Islet precursor cell (in vitro differentiated cells): ENCODE measurements at regions not wholly inside any gene's neighbourhood (a gene's known extent, or its start where the extent isn't known, plus 50 kb on each side); places are given as distances from the start of the nearest gene placed in this dataset.

Experiments used
- DNase-seq: peaks from one replicate; pipeline ENCODE4 v3.0.0-alpha.2; 2018

DNA sequence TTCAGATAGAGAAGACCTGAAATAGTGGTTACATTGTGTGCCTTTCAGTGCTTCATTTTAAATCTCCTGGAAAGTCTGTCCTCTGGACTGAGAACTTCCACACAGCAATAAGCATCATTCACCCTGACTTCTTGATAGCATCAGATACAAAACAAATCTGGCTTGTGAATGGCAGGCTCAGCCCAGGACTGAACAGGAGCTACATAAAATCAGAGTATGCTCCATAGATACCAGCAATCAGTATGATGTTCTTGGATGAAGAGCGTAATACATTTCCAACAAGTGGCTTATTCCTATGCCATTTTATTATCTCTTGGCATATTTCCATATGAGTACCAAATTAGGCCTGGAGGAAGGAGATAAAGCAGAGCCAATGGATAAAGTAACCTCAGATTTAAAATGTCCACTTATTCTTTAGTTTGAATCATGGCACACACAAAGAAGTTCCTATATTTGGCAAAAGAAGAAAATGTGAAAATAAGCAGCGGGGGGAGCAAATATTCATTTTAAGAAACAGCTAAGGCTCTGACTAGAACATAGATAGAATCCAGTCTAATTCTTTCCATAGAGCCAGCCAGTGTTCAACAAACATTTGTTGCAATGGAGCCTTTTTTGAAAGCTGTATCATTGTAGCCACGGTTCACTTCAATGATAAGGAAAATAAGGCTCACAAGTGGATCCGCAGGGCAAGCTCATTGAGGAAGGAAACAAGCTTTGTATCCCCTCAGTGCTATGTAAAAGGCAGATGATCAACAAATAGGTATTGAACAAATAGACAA is 230.8 kb upstream of the CHAC2 start:
- DNase-seq = no peak

DNA sequence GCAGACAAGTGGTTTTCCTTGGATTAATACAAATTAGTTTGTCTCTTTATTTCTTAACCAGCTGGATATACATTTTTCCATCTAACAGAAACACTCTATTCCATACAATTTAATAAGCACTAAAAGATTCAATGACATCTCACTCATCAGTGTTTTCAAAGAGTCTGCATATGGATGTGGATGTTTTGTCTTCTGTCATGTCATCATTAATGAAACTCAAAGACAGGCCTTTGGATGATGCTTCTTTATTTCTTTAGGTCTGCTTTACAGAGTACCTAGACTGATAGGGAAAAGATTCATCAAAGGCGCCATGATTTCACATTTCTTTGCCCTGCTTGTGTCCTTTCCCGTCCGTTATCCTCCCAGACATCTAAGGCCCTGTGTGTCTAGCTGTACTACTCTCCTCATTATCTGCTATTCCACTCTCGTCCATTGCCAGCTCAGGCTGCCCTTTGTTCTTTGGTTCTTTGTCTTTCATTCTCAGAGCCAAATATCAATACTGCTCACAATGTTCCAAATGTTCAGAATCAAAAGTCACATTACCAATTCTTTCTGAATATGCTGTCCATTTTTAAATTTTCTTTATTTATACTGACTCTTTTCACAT is 232.3 kb upstream of the CHAC2 start:
- DNase-seq = no peak

DNA sequence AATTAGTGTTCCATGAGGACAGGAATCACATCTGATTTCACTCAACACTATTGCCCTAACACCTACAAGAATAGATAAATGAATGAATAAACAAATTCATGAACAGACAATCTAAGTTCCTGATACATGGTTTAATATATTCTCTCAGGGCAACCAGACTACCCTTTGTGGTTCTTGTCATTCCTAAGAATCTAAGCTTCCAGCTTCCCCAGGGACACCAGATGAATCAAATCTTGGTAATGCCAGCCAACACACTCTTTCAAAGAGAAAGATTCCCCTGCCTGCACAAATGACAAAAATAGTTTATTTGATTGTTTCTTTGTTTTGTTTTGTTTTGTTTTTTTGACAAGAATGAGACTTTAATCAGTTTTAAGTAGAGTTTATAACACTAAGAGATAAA is 237.5 kb upstream of the CHAC2 start:
- no peak for DNase-seq

DNA sequence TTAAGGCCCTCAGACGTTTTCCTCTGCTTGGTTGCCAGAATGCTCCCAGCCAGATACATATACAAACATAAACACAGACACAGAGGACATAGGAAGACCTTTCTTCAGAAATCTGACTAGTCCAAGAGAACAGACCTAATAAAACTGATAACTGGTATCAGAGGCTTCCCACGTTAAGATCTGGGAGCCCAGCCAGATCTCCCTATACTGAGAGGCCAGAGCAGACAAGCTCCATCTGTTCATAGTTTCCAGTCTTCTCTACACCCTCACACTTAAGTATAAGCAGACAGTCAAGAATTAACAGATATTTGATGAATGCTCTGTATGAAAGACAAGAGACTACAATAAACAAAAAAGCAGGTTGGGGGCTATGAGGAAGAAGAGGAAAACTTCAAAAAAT is 240.5 kb upstream of the CHAC2 start:
- no peak for DNase-seq

DNA sequence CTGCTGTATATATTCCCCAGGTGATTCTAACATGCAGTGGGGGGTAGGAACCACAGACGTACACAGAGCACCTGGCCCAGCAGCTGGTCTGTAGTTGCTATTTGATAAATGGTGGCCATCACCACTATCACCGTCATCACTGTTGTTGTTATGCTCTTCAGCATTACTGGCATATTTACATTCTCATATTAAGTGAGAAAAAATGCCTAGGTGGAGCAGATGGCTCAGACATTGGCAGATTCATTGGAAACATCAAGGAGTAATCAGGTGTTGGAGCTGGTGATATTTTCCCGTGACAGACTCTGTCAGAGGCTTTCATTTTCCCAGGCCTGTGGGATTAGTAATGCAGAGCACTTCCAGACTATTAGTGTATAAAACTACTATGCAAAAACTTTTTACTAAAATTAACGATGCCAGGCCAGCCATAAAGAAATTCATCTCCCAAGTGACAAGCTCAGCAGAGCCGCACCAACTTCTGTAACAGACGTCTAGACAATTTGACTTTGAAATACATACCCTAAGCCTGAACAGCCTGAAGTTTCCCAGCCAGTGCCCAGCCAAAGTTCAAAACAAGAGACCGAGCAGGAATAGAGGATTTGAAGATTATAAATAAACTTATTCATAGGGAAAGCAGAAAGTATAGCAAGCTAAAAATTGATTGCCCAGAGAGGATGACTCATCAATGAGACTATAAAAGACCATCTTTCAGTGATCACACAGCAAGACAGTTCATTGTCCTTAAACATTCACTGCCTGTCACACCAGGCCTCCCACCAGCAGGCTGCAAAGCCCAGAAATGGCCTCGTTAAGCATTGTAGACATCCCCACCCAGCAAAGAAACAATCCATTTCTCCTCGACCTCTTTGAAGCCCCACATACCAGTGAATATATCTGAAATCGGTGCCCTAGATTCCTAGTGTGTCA is 247.4 kb upstream of the CHAC2 start:
- peak; percentile 80 for DNase-seq

DNA sequence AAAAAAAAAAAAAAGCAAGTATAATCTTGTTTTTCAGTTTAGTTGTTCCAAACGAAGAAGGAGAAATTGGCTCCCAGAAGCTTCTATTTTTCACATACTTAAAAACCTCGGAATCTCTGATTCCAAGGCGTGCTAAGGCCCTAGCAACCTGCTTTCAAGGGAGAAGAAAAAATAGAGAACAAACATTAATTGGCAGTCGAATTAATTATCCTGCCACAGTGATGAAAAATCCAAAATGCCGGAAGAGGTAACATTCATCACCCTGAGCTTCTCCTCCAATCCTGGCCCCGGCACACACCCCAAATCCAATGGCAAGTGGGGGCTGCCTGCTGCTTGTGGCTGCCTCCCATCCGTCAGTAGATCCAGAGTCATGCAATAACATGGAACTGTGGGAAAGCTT is 250.2 kb upstream of the CHAC2 start:
- no peak for DNase-seq

DNA sequence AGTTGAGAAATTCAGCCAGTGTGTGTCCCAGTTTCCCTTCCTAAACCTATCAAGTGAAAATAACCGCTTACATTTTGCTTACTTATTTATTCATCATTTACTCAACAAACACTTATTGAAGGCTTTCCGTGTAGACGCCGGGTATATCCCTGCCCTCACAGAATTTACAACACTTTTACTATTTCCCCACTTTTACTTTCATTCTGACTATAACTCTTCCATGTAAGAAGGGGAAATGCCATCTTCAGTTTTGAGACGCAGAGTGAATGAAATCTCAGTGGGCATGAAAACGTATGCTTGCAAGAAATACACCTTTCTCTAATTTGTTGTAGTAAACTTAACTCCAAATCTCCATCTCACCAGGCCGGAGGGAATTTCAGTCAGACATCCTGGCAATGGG is 251.0 kb upstream of the CHAC2 start:
- no peak for DNase-seq

DNA sequence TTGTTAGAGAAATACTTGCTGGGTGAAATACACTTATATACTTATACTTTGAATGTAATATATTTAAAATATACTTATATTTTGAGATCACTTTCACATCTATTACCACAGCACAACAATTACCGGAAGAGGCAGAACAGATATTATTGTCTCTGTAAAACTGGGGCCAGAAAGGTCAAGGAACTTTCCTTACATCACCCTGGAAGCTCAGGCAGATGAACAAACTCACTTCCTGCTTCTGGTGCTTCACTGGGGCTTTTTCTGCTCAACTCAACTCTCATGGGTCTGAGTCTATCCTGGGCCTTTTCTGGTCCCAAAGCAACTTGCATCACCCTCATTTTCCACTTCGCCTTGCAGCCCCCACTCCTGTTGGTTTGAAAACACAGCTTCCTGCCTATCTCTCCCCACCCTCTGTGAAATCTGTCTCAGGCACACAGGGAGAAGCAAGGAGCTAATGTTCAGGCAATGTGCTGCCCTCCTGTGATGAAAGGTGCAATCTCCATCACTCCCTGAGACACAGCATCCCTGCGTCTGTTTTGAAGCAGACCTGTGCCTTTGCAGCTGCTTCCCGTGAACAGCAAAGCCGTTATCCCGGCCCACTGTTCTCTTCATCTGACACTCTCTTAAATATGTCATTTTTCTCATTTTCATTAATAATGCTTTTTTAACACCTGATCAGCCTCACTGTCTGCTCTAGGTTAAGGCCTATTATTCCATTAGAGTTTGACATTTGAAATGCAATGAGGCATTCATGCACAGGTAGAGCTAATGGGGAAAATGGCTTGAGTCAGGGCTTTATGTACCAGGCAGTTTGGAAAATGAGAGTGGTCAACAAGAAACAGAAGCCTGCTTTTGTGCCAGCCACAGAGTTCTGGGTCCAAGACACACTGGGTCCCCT is 251.9 kb upstream of the CHAC2 start:
- DNase-seq = peak; percentile 70

DNA sequence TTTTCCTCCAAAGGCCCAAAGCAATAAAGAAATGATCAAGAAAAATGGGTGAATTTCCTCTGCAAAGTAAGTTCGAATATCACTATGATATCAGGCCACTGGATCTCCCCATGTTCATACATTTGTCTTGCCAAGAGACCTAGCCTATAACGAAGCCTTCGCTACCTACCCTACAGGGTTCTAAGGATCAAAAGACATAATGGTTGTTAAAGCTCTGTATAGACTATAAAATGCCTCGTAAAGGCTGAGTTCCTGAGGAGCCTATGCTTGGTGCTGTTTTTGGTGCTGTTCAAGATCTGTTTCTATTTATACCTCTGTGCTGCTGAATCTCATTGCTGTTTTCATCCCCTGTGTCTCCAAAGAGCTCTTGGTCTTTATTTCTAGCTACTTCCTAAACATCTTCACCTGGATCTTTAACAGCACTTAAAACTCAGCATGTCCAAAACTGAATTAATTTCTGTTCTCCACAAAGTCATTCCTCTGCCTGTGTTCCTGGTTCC is 254.4 kb upstream of the CHAC2 start:
- no peak for DNase-seq

DNA sequence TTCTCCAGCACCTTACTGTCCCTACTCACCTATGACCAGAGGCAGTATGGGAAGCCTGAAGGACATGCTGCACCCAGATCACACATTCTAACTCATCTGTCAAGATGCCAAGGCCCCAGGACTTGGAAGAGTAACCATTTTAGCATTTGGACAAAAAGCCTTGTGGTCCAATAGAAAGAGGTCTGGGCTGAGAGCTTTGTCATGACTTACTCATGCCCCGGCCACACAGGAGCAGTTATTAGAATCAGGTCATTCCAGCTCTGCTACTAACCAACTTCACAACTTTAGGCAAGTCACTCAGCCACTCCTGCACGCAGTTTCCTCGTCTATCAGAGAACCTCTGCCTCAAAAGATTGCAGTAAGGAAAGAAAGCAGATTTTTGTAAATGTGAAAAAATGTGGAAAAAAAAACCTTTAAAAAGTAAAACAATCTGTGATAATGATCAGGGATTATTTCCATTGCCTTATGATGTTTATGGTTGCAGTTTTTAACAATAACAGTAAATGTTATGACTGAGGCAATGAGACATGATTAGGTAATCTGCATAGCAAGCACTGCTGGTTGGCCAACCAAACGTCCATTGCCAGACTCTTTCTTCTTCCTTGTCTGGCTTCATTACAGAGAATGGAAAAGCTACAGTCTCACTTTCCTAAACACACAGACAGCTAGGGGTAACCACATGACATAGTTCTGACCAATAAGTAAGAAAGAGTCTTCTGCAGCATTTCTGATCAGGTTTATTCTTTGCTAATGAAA is 255.4 kb upstream of the CHAC2 start:
- DNase-seq = peak; percentile 73

DNA sequence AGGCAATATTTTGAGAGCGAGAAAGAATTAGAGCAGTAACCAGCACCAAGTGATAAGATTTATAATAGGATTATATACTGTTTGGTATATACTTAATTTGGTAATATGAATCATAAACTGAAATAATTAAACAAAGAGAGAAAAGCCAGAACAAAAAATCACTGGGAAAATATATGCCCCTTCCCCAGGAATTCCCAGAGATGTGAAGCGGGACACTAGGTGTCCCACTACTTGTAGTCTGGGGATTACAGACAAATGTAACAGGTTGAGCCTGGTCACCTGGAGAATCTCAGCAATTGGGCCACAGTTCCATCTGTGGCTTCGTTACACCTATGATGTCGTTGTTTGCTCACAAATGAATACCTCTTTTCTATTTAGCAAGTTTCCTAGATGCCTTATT is 256.1 kb upstream of the CHAC2 start:
- no peak for DNase-seq

DNA sequence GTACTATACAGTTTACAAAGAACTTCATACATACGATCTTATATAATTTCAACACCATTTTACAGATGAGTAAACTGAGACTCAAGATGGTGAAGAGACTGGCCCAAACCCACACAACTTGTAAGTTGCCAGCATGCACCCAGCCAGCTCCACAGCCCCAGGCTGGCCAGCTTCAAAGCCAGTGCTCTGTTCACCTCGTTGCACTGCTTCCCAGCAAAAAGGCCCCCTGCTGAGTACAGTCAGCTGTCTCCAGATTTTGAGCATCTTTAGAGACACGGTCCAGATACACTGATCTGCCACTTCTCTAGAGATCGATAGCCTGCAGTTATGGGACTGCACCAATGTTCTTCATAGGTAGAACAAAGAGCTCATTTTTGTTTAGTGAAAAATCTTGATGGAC is 257.2 kb upstream of the CHAC2 start:
- peak; percentile 76 for DNase-seq

DNA sequence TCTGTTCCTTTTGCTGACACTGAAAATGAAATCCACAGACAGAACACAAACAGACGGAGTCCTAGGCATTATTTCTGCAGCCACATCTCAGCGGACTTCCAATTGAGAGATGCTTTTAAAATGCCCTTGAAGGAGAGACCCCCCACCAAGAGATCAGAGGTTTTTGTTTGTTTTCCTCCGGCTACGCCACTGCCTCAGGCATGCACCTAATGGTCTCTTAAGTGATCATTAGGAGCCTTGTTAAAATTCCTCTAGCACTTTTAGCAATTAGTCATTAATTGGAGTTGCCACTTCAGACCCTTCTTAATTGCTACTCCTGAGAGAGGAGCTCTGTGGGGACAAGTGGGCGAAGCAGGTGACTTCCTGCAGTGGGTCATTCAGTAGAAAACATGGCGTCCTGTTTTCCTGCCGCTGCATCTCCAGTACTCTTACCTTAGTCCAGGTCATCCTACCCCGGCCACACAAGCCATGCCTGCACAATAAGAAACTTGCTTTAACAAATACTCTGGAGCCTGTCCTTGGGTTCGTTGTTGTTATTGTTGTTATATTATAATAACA is 257.7 kb upstream of the CHAC2 start:
- DNase-seq = peak; percentile 82

DNA sequence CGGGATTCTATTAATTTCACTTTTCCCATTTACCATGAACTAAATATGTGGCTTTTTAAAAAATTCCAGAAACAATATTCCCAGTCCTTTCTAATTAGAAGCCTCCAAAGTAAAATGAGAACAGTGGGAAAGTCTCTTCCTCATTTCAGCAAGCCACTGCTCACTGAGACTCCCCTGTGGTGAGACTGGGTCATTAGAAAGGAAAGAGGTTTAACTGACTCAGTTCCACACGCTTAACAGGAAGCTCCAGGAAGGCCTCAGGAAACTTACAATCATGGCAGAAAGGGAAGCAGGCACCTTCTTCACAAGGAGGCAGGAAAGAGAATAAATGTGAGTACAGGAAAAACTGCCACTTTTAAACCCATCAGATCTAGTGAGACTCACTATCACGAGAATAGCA is 258.9 kb upstream of the CHAC2 start:
- no peak for DNase-seq

DNA sequence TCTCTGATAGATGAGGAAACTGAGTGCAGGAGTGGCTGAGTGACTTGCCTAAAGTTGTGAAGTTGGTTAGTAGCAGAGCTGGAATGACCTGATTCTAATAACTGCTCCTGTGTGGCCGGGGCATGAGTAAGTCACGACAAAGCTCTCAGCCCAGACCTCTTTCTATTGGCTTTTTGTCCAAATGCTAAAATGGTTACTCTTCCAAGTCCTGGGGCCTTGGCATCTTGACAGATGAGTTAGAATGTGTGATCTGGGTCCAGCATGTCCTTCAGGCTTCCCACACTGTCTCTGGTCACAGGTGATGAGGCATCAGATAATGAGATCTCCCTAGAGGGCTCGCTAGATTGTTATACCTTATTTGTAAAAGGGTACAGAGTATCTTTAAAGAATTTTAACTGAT is 260.5 kb upstream of the CHAC2 start:
- peak; percentile 70 for DNase-seq

DNA sequence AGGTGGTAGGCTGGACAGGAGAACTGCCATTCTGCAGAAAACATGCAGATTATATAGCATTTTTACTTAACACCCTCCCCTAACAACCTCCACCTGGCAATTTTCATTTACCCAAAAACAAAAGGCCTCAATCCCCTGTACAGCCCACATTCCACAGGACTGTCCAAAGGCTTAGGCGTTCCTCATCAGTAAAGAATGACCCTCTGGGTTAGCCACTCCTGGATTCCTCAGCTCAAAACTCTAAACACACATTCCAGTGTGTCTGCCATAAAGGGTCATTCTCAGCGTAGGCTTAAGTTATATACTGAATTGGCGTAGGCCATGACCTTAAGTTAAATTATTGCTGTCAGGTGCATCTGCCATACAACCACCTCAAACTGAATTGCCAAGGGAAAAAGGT is 261.8 kb upstream of the CHAC2 start:
- peak; percentile 87 for DNase-seq

DNA sequence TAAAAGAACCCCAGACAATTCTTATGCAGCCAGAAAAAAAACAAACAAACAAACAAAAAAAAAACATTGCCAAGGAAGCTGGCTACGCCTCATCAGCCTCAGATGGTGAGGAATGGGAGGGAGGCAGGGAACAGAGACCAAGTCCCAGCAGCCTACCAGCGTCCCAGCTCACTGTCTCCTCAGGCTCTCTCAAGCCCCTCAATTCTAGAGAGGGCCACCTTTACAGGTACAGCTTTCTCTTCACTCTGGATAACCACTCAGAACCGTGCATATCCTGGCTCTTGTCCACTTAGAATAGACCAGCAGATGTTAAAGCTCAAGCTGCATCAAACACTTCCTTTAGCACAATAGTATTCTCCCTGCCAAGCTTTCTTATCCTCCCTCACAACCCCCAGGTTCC is 263.1 kb upstream of the CHAC2 start:
- no peak for DNase-seq

DNA sequence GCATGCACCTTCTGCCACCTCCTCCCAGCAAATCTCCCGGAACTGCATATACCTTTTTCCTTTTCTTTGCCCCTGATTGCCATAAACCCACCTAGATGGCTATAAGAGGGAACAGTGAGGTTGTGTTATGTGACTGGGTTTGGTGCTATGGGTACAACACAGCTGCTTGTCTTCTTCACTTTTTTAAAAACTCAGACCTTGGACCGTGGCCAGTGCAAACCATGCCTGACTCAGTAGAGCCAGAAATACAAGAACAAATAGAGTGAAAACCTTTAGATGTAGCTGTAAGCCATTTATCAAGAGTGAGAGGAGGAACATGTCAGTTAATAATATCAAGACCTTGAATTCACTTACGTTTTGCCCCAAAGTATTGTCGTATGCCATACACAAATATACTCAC is 267.4 kb upstream of the CHAC2 start:
- DNase-seq = peak; percentile 4

DNA sequence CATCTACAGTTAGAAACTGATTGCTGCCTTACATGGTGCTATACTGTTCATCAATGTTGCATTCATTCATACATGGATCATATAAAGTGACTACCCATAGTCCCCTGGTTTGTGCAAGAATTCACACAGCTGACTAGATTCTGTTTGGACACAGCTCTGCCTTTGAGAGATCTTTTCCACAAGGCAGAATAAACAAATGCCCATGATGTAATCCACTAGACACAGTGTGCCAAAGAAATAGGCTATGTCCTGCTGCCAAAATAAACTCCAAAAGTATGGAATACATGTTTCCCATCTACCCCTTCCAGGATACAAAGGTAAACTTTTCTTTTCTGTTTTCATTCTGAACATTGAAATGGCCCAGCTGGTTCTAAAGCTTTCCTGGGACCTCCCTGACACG is 269.4 kb upstream of the CHAC2 start:
- no peak for DNase-seq

DNA sequence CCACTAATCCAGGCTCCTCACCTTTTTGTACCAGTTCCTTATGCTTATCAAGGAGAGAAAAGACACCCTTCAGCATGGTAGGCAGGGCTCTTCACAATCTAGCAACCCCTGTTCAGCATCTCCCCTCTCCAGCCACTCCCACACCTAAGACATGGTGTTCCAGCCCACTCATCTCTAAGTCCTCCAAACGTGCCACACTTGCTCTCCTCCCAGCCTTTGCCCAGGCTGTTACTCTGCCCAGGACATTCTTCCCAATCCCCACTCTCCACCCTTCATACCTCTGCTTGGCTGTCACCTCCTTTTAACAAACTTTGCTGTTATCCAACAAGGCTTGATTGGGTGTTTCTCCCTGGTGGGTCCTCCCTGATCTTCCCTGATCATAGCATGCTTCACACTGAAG is 270.6 kb upstream of the CHAC2 start:
- DNase-seq = no peak

DNA sequence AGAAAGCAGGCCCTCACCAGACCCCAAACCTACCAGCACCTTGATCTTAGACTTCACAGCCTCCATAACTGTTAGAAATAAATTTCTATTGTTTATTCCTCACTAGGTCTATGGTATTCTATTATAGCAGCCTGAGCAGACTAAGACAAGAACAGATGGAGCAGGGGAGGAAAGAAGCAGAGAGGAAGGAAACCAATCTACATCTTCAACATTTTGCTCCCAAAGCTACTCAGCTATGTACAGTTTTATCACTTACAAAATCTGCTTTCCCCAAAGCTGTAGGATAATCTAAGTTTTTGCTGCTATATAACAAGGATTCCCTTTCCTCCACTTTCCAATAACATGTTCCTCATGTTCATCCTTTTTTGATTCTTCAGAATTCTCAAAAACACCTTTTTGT is 274.4 kb upstream of the CHAC2 start:
- no peak for DNase-seq
